ENCODE measurements at regions not wholly inside any gene's neighbourhood (a gene's known extent, or its start where the extent isn't known, plus 50 kb on each side); places are given as distances from the start of the nearest gene placed in this dataset.

DNA sequence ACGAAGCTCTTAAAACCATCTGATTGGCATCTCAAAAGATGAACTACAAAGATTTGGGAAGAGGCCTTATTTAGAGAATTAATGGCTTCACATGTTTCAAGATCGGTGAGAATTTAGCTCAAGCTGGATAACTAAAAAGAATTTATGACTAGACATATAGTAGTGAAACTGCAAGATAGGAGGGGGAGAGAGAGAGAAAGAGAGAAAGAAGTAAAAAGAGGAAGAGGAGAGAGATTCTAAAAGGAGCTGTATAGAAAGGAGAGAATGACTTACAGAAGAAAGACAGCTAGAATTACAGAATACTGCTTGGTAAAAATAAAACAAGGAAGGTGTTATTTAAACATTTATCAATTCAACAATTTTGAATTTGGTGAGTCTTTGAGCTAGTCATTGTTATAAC is 592.3 kb downstream of the SH2D4B start:
- no peak for TF ChIP-seq SIN3A (IDR thresholded peaks at IDR 0.05; ENCODE audit: borderline replicate concordance, insufficient read depth, low read length)
- TF ChIP-seq REST (IDR thresholded peaks at IDR 0.05; ENCODE audit: insufficient read depth in 1 of 2, low read depth in 2 of 2, low read length in 2 of 2): no peak
- no peak for TF ChIP-seq TAF1 (IDR thresholded peaks at IDR 0.05; ENCODE audit: borderline replicate concordance, insufficient read depth, low read length)
- no peak for TF ChIP-seq FOXP2 (optimal IDR thresholded peaks at IDR 0.05; ENCODE audit: borderline replicate concordance, extremely low read depth, extremely low read length, insufficient read depth)
- TF ChIP-seq POLR2AphosphoS5 (IDR thresholded peaks at IDR 0.05; ENCODE audit: low read depth, low read length): no peak

DNA sequence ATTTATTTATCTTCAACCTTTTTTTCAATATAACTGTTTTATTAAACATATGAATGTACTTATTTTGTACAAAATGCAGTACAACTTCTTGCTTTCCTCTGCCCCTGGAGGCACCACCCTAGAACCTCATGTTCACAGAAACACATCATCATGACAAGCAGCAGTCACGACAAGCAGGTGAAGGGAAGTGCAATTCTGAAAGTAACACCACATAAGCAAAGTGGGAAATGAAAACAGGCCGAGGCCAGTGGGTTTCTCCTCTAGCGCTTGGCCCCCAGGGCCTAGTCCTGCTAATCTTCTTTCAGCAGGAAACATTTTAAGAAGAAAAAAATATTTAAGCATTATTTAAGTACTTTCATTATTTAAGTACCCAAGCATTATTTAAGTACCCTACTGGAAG is 598.1 kb downstream of the SH2D4B start:
- TF ChIP-seq REST (IDR thresholded peaks at IDR 0.05; ENCODE audit: insufficient read depth in 1 of 2, low read depth in 2 of 2, low read length in 2 of 2): no peak
- no peak for TF ChIP-seq FOXP2 (optimal IDR thresholded peaks at IDR 0.05; ENCODE audit: borderline replicate concordance, extremely low read depth, extremely low read length, insufficient read depth)

DNA sequence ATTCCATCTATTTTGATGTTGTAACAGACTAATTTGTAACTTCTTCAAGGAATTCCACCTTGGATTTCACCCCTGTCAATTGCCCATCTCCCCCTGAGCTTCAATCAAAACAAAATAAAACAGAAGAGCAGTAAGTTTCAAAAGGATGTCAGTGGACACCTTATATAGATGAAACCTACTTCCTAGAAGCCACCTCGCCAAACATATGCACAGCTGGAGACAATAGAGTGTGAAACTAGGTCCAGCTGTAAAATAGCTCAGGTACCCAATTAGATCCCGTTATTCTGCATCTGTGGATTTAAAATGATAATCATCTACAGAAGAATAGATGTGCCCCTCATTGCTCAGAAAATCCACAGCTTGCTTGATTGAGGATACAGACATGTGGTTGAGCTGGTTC is 598.6 kb downstream of the SH2D4B start:
- no peak for TF ChIP-seq POLR2AphosphoS5 (IDR thresholded peaks at IDR 0.05; ENCODE audit: low read depth, low read length)
- TF ChIP-seq REST (IDR thresholded peaks at IDR 0.05; ENCODE audit: insufficient read depth in 1 of 2, low read depth in 2 of 2, low read length in 2 of 2): no peak
- TF ChIP-seq FOXP2 (optimal IDR thresholded peaks at IDR 0.05; ENCODE audit: borderline replicate concordance, extremely low read depth, extremely low read length, insufficient read depth): no peak
- no peak for TF ChIP-seq TAF1 (IDR thresholded peaks at IDR 0.05; ENCODE audit: borderline replicate concordance, insufficient read depth, low read length)
- TF ChIP-seq SIN3A (IDR thresholded peaks at IDR 0.05; ENCODE audit: borderline replicate concordance, insufficient read depth, low read length): no peak

GRCh38 chr10:81145975-81146374 is 608.3 kb downstream of the SH2D4B start:
- TF ChIP-seq TAF1 (IDR thresholded peaks at IDR 0.05; ENCODE audit: borderline replicate concordance, insufficient read depth, low read length): no peak
- TF ChIP-seq FOXP2 (optimal IDR thresholded peaks at IDR 0.05; ENCODE audit: borderline replicate concordance, extremely low read depth, extremely low read length, insufficient read depth): no peak
- no peak for TF ChIP-seq POLR2AphosphoS5 (IDR thresholded peaks at IDR 0.05; ENCODE audit: low read depth, low read length)
- no peak for TF ChIP-seq REST (IDR thresholded peaks at IDR 0.05; ENCODE audit: insufficient read depth in 1 of 2, low read depth in 2 of 2, low read length in 2 of 2)
- TF ChIP-seq SIN3A (IDR thresholded peaks at IDR 0.05; ENCODE audit: borderline replicate concordance, insufficient read depth, low read length): no peak

DNA sequence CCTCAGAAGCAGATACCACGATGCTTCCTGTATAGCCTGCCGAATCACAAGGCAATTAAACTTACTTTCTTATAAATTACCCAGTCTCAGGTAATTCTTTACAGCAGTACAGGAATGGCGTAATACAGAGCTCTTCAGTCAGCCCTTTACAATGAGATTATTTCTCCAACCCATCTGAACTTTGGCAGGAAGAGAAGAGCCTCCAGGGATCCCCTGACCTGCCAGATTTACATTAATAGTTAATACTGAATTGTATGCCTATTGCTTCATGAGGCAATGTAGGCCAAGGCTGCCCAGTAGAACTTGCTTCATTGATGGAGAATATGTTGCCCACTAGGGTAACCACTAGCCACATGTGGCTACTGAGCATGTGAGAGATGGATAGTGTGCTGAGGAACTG is 608.7 kb downstream of the SH2D4B start:
- TF ChIP-seq SIN3A (IDR thresholded peaks at IDR 0.05; ENCODE audit: borderline replicate concordance, insufficient read depth, low read length) (no peak), TAF1 (IDR thresholded peaks at IDR 0.05; ENCODE audit: borderline replicate concordance, insufficient read depth, low read length) (no peak), REST (IDR thresholded peaks at IDR 0.05; ENCODE audit: insufficient read depth in 1 of 2, low read depth in 2 of 2, low read length in 2 of 2) (no peak), FOXP2 (optimal IDR thresholded peaks at IDR 0.05; ENCODE audit: borderline replicate concordance, extremely low read depth, extremely low read length, insufficient read depth) (no peak), POLR2AphosphoS5 (IDR thresholded peaks at IDR 0.05; ENCODE audit: low read depth, low read length) (no peak)

Measured in PFSK-1 (cell line).